MM.1S (cell line): ENCODE measurements at regions not wholly inside any gene's neighbourhood (a gene's known extent, or its start where the extent isn't known, plus 50 kb on each side); places are given as distances from the start of the nearest gene placed in this dataset.

Source experiments
- CTCF ChIP-seq: fragments of 300-600 bp; sonication (generic); IDR thresholded peaks from 2 replicates; pipeline ENCODE4 v1.5.1; 2016; ENCODE audit warnings: antibody characterized with exemption, low read length, mixed read lengths
- EZH2 ChIP-seq: fragments of 300-600 bp; sonication (generic); optimal IDR thresholded peaks from 2 replicates; pipeline ENCODE3; 2017; ENCODE audit warnings: low read depth, mild to moderate bottlenecking, antibody characterized with exemption, low read length, mixed read lengths
- EZH2phosphoT487 ChIP-seq: fragments of 300-600 bp; sonication (generic); IDR thresholded peaks from 2 replicates; pipeline ENCODE4 v1.6.1; 2018; ENCODE audit warnings: antibody characterized with exemption, low read length

- no peak for TF ChIP-seq CTCF
- TF ChIP-seq EZH2, result no peak
- TF ChIP-seq EZH2phosphoT487, result no peak
These were observed 356.4 kb downstream of the HINT1 start for GRCh38 chr5:130808691-130809090.
